Activated CD4-positive, CD25-positive, alpha-beta regulatory T cell treated with anti-CD3 and anti-CD28 coated beads, Interleukin-2, amount 50 U/mL, for 24 hours (primary cell): ENCODE measurements at regions not wholly inside any gene's neighbourhood (a gene's known extent, or its start where the extent isn't known, plus 50 kb on each side); places are given as distances from the start of the nearest gene placed in this dataset.

ENCODE experiments used
- ATAC-seq, 2 donors: fragments of 150-1000 bp; cut with Tn5 transposase; one replicate each; pipeline ENCODE4 v1.10.0; 2021; ENCODE audit warnings: mild to moderate bottlenecking in 1 of 2, moderate library complexity in 1 of 2

DNA sequence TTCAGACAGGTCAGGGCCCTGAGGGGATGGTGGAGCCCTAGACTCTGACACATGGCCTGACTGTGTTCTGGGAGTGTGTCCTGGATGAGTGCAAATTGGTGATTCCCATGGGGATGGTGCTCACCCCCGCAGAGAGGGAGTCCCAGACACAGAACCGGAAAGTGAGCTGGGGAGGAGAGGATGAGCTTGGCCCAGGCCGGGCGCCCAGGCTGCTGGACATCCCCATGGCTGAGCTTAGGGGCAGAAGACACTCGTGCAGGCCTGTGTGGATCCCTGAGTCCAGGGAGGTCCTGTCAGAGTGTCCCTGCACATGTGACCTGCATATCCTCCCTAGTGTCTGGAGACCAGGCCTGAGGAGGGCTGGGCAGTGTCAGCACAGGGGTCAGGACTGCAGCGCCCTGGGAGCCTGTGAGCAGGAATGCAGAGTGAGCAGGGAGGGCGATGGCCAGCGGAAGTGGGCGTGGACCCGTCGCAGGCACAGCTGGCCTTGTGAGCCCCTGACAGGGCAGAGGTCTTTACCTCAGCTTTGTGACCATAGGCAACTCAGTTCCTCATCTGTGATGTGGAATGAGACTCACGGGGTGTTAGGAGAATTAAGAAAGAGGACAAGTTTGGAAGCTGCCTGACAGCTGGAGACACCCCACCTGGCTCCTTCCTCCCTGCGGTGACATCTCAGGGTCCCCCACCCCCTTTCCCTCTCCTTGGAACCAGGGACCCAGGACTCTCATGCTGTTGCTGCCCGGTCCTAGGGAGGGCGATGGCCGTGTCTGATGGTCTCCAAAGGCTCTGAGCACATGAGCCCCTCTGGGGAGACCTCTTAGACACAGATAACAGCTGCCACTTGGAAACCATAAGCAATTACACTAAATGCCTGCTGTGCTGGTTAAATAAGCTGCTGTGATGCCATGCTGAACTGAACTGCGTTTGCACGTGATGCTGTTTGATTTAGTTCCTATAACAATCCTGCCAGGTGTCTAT, 62.6 kb upstream of the HS6ST1 start:
- ATAC-seq = no peak

GRCh38 chr2:128384446-128384845, 65.8 kb upstream of the HS6ST1 start:
- ATAC-seq = no peak

GRCh38 chr2:128384956-128385355, 66.3 kb upstream of the HS6ST1 start:
- ATAC-seq = no peak

DNA sequence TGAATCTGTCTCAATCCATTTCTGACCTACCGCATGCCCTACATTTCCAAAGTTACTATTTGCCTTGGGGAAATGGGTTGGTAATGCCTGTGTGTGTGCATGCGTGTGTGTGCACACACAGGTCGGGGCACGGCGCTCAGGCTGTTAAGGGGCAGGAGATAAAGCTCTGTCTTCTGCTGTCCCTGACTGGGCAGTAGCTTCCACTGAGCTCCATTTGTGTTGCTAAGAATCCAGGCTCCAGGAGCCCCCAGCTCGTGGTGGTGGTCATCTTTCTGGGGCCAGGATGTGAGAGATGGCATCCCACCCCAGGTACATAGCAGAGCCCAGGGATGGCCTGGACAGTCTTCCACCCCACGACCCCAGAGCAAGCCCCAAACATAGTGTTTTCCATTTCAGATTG, 66.7 kb upstream of the HS6ST1 start:
- no peak for ATAC-seq

- ATAC-seq = no peak
These were observed 67.4 kb upstream of the HS6ST1 start for GRCh38 chr2:128386066-128386465.

GRCh38 chr2:128388499-128388941, 69.9 kb upstream of the HS6ST1 start:
- no peak for ATAC-seq

GRCh38 chr2:128389388-128390086, 70.9 kb upstream of the HS6ST1 start:
- no peak for ATAC-seq

- no peak for ATAC-seq
These were observed 71.8 kb upstream of the HS6ST1 start for GRCh38 chr2:128390256-128390990.

- ATAC-seq = no peak
These were observed 72.4 kb upstream of the HS6ST1 start for GRCh38 chr2:128390991-128391630.

DNA sequence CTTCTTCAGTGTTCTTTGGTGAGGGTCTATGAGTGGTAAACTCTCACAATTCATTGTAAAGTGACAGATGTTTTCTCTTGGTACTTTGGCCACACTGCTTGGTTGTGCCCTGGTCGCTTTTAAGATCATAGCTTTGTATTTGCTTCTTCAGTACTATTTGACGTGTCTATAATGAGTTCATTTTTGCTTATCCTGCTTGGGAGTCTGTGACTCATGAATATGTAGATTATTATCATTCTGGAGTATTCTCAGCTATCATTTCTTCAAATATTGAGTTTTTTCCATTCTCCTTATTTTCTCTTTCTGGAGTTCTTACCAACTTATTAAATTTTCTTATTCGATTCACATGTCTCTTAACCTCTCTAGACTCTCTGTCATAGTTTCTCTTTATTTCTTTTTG, 73.0 kb upstream of the HS6ST1 start:
- ATAC-seq = no peak

GRCh38 chr2:128392207-128392606, 73.5 kb upstream of the HS6ST1 start:
- no peak for ATAC-seq

- no peak for ATAC-seq
These were observed 75.5 kb upstream of the HS6ST1 start for GRCh38 chr2:128394007-128394730.

GRCh38 chr2:128395196-128395595, 76.5 kb upstream of the HS6ST1 start:
- no peak for ATAC-seq

DNA sequence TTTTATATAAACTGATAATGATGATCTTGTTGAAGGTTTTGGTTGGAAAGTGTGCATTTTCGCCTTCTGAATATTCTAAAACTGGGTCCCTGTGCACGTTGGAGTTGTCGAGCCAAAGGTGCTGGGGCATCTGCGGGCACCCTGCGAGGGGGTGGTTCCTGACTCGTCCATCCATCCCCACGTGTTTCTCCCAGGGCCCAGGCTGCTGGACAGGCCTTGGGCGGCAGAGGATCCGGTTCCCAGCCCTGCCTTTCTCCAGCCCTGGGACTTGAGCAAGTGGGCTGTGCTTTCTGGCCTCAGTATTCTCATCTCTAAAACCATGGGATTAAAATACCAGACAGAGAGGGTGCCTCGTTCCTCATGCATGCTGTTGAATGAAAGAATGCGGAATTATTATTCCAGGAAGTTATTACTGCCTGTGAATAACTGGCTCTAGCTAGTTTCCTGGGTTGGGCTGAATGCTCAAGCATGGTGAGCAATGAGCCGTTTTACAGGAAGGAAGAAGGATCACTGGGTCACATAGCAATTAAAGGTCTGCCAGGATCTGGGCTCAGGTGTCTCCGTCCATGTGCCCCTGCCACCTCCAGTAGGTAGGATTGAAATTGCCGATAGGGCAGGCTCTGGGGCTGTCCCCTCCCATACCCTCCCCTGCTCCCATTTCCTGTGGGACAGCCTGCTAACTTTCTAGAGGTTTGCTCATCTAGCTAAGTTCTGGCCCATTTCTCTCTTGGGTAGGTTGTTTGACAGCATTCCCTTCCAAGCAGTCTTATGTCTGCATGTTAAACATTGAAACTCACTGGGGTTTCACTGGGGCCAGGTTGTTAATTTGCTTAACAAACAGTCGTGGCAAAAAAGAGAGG, 77.2 kb upstream of the HS6ST1 start:
- no peak for ATAC-seq

DNA sequence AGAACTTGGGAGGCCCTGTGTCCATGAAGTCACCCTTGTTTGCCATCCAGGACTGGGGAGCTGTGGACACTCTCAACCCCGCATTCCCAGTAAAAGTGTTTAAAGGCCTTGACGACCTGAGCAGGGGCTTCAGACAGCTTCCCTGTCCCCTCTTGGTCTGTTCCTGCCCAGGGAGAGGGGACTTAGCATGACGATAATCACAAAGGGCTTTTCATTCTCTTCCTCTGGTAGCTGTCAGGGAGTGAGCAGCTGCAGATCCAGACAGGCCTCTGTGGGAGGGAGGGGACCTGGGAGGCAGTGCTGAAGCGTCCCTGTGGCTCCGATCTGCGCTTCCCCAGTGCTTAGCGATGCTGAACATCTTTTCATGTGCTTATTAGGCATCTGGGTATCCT, 77.8 kb upstream of the HS6ST1 start:
- no peak for ATAC-seq

GRCh38 chr2:128396946-128397345, 78.3 kb upstream of the HS6ST1 start:
- no peak for ATAC-seq

DNA sequence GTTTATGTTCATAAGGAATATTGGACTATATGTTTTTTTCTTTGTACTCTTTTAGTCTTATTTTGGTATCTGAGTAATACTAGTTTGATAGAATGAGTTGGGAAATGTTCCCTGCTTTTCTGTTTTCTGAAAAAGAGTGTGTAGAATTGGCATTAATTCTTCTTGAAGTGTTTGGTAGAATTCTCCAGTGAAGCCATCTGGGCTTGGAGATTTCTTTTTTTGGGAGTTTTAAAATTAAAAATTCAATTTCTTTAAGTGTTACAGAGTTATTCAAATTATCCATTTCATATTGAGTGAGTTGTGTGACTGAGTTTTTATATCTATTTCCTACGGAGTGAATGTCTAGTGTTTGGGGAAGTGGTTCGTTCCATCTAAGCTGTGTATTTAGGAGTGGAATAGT, 80.6 kb upstream of the HS6ST1 start:
- ATAC-seq = no peak

GRCh38 chr2:128399690-128400291, 81.1 kb upstream of the HS6ST1 start:
- ATAC-seq = no peak

DNA sequence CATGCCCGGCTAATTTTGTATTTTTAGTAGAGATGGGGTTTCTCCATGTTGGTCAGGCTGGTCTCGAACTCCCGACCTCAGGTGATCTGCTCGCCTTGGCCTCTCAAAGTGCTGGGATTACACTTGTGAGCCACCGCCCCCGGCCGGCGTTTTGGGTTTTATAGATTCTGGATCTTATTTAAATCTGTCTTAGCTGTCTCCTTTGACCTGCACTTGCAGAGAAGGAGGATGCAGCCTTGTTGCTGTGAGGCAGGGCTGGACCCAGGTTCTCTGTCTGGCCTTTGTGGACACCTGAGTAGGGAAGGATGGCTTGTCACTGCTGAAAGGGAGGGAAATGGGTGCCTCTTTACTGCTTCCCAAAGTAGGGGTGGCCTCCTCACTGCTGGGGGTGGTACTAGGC, 83.0 kb upstream of the HS6ST1 start:
- no peak for ATAC-seq

GRCh38 chr2:128402911-128403670, 84.4 kb upstream of the HS6ST1 start:
- no peak for ATAC-seq
